GM12892 (cell line): ENCODE measurements at regions not wholly inside any gene's neighbourhood (a gene's known extent, or its start where the extent isn't known, plus 50 kb on each side); places are given as distances from the start of the nearest gene placed in this dataset.

Experiments
- POLR2A ChIP-seq: IDR thresholded peaks from 2 replicates; pipeline ENCODE4 v1.6.1; 2011; ENCODE audit warnings: low read depth, low read length, control low read depth
- POLR2AphosphoS5 ChIP-seq: IDR thresholded peaks from 2 replicates; pipeline ENCODE4 v1.6.1; 2011; ENCODE audit warnings: low read depth, low read length, control low read depth

GRCh38 chr15:62643572-62643971, 399.0 kb upstream of the TPM1 start:
- TF ChIP-seq POLR2A (no peak), POLR2AphosphoS5 (no peak)
